Astrocyte (in vitro differentiated cells and primary cell): ENCODE measurements at regions not wholly inside any gene's neighbourhood (a gene's known extent, or its start where the extent isn't known, plus 50 kb on each side); places are given as distances from the start of the nearest gene placed in this dataset.

ENCODE experiments used
- EZH2 ChIP-seq: IDR thresholded peaks from 2 replicates; pipeline ENCODE4 v1.6.1; 2012; ENCODE audit warnings: mild to moderate bottlenecking, low read length, inconsistent platforms; ENCODE audit not compliant: insufficient read depth
- TF ChIP-seq, protein P1 (sequence below): IDR thresholded peaks from 2 replicates; pipeline ENCODE4 v1.5.1; 2011; ENCODE audit warnings: low read depth, mild to moderate bottlenecking, inconsistent platforms, low read length, moderate library complexity; ENCODE audit not compliant: insufficient read depth

GRCh38 chr4:18241727-18242126, 220.2 kb upstream of the LCORL start:
- TF ChIP-seq, protein P1, sequence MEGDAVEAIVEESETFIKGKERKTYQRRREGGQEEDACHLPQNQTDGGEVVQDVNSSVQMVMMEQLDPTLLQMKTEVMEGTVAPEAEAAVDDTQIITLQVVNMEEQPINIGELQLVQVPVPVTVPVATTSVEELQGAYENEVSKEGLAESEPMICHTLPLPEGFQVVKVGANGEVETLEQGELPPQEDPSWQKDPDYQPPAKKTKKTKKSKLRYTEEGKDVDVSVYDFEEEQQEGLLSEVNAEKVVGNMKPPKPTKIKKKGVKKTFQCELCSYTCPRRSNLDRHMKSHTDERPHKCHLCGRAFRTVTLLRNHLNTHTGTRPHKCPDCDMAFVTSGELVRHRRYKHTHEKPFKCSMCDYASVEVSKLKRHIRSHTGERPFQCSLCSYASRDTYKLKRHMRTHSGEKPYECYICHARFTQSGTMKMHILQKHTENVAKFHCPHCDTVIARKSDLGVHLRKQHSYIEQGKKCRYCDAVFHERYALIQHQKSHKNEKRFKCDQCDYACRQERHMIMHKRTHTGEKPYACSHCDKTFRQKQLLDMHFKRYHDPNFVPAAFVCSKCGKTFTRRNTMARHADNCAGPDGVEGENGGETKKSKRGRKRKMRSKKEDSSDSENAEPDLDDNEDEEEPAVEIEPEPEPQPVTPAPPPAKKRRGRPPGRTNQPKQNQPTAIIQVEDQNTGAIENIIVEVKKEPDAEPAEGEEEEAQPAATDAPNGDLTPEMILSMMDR: no peak
- no peak for TF ChIP-seq EZH2
